DMS 273 (cell line): ENCODE measurements at regions not wholly inside any gene's neighbourhood (a gene's known extent, or its start where the extent isn't known, plus 50 kb on each side); places are given as distances from the start of the nearest gene placed in this dataset.
"Not testable (repeated sequence)": the region's sequence is repeated elsewhere in the genome, so short reads cannot be mapped to it uniquely, and the experiment has no call there.

ENCODE experiments used
- DNase-seq: peaks from one replicate; lab custom pipeline; 2025; ENCODE audit not compliant: unreplicated experiment; lab: John Stamatoyannopoulos, UW

GRCh38 chr4:56575820-56576429 is 70.3 kb downstream of the ARL9 start:
- peak; percentile 41 for DNase-seq

- DNase-seq, result not testable (repeated sequence)
Observed at GRCh38 chr4:56592417-56592816, 86.8 kb downstream of the ARL9 start.
